ENCODE measurements at regions not wholly inside any gene's neighbourhood (a gene's known extent, or its start where the extent isn't known, plus 50 kb on each side); places are given as distances from the start of the nearest gene placed in this dataset.

GRCh38 chr3:95459706-95460105 is 1354.7 kb upstream of the EPHA6 start:
- Mint-ChIP-seq H3K36me3 (no peaks in the 10 kb centered on the region), H3K4me1 (no peaks in the 10 kb centered on the region), H3K27me3 (no peaks in the 10 kb centered on the region), H3K9me3 (peaks cover 6% of the 10 kb centered on the region), H3K27ac (no peak overlapping the region), H3K4me3 (no peak overlapping the region)
- no peak for DNase-seq
- no peak for ATAC-seq (ENCODE audit: low read depth)
- POLR2A ChIA-PET = no interaction called here

GRCh38 chr3:95460274-95460673 is 1354.1 kb upstream of the EPHA6 start:
- DNase-seq (no peak), ATAC-seq (ENCODE audit: low read depth) (no peak)
- Mint-ChIP-seq H3K4me1 (no peaks in the 10 kb centered on the region), H3K27ac (no peak overlapping the region), H3K36me3 (no peaks in the 10 kb centered on the region), H3K27me3 (no peaks in the 10 kb centered on the region), H3K4me3 (no peak overlapping the region), H3K9me3 (peaks cover 6% of the 10 kb centered on the region)
- POLR2A ChIA-PET = no interaction called here

DNA sequence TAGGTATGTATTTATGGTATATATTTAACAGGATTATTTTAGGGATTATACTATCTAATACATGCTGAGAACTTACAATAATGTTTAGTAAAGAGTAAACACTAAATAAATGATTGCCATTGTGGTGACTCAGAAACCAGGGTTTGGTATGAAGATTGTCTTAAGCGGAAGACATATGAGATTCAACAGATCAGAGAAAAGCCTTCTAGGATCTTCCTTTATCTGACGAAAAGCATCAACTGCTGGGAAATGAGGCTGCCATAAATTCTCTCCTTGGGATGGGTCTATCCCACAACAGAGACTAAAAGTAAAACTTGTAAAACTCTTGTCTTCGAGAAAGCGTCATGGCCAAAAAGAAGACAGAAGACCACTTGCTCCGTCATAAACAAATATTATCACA is 1352.2 kb upstream of the EPHA6 start:
- Mint-ChIP-seq H3K36me3 (no peaks in the 10 kb centered on the region), H3K9me3 (peaks cover 6% of the 10 kb centered on the region), H3K4me1 (no peaks in the 10 kb centered on the region), H3K27ac (no peak overlapping the region), H3K27me3 (no peaks in the 10 kb centered on the region), H3K4me3 (no peak overlapping the region)
- DNase-seq = no peak
- POLR2A ChIA-PET = no interaction called here
- ATAC-seq (ENCODE audit: low read depth) = no peak

DNA sequence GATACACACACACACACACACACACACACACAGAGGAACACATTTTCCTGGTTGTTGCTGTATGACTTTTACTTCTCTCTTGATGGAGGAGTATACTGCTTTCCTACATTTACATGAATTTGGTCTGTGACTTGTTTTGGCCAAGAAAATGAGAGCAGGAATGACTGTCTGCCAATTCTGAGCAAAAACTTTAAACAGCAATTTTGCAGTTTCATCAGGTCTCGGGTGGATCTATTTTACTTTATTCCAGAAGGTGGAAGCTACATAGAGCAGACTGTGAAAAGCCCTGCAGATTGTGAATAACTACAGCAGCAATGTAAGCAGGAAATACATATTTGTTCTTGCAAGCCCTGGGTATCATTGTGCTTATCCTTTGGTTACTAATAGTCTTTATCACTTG is 1350.0 kb upstream of the EPHA6 start:
- POLR2A ChIA-PET = no interaction called here

DNA sequence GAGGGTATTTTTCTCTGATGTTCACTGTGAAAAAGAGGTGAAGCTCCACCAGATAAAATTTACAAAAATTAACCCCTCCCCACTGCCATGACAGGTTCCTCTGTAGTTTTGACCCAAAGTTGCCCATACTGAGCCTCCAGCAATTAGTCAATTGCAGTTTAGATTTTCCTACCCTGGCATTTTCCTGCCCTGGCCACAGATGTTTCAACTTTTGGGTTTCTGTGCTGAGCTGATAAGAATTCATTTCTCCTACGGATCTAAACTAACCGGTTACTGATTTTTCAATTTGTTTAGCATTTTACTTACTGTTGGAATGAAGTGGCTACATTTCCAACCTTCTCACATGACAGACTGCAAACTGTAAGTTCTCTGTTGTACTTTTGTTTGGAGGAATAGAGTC is 1346.1 kb upstream of the EPHA6 start:
- no peaks in the 10 kb centered on the region for H3K4me1 Mint-ChIP-seq
- ATAC-seq (ENCODE audit: low read depth) = no peak
- no peak overlapping the region for H3K4me3 Mint-ChIP-seq
- no peak for DNase-seq
- H3K9me3 Mint-ChIP-seq = peaks cover 3% of the 10 kb centered on the region
- no peaks in the 10 kb centered on the region for H3K36me3 Mint-ChIP-seq
- POLR2A ChIA-PET = no interaction called here
- no peaks in the 10 kb centered on the region for H3K27me3 Mint-ChIP-seq
- no peak overlapping the region for H3K27ac Mint-ChIP-seq

More for the DNA sequence above, 1350.0 kb upstream of the EPHA6 start:
- H3K27ac Mint-ChIP-seq = no peak overlapping the region
- H3K4me3 Mint-ChIP-seq = no peak overlapping the region
- DNase-seq (no peak), ATAC-seq (ENCODE audit: low read depth) (no peak)
- no peaks in the 10 kb centered on the region for H3K4me1 Mint-ChIP-seq
- H3K36me3 Mint-ChIP-seq = no peaks in the 10 kb centered on the region
- peaks cover 6% of the 10 kb centered on the region for H3K9me3 Mint-ChIP-seq
- H3K27me3 Mint-ChIP-seq = no peaks in the 10 kb centered on the region

DNA sequence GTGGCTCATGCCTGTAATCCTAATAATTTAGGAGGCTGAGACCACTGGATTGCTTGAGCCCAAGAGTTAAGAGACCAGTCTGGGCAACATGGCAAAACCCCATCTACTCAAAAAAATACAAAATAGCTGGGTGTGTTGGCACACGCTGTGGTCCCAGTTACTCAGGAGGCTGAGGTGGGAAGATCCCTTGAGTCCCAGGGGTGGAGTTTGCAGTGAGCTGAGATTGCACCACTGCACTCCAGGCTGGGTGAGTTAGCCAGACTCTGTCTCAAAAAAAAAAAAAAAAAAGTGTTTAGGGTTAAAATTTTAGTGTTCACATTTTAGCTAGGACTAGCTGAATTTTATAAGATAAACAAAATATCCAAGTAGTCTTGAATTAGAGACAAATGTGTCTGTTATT is 1340.1 kb upstream of the EPHA6 start:
- peaks cover 2% of the 10 kb centered on the region for H3K9me3 Mint-ChIP-seq
- no peaks in the 10 kb centered on the region for H3K4me1 Mint-ChIP-seq
- ATAC-seq (ENCODE audit: low read depth) = no peak
- no peaks in the 10 kb centered on the region for H3K36me3 Mint-ChIP-seq
- no peak overlapping the region for H3K4me3 Mint-ChIP-seq
- POLR2A ChIA-PET = no interaction called here
- H3K27me3 Mint-ChIP-seq = no peaks in the 10 kb centered on the region
- DNase-seq = no peak
- no peak overlapping the region for H3K27ac Mint-ChIP-seq

DNA sequence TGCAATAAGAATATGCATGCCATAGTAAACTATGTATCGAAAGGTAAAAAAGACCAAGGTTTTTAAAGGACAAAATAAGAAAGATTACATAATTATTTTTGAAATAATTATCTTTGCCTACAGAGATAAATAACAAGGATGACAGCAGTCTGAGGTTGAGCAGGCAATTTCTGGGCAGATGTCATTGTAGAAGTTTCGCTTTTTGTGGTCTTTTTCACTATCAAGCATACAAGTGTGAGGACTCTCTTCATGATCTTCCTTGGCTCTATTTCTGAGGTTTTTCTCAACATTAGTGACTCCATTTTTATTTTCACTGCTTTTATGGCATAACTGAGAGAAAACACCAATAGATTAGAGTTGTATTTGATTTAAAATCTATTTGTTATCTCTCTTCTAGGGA is 1337.9 kb upstream of the EPHA6 start:
- ATAC-seq (ENCODE audit: low read depth) = no peak
- H3K27me3 Mint-ChIP-seq = no peaks in the 10 kb centered on the region
- H3K4me3 Mint-ChIP-seq = no peak overlapping the region
- H3K36me3 Mint-ChIP-seq = no peaks in the 10 kb centered on the region
- POLR2A ChIA-PET = no interaction called here
- no peaks in the 10 kb centered on the region for H3K4me1 Mint-ChIP-seq
- H3K9me3 Mint-ChIP-seq = no peaks in the 10 kb centered on the region
- no peak overlapping the region for H3K27ac Mint-ChIP-seq
- DNase-seq = no peak

DNA sequence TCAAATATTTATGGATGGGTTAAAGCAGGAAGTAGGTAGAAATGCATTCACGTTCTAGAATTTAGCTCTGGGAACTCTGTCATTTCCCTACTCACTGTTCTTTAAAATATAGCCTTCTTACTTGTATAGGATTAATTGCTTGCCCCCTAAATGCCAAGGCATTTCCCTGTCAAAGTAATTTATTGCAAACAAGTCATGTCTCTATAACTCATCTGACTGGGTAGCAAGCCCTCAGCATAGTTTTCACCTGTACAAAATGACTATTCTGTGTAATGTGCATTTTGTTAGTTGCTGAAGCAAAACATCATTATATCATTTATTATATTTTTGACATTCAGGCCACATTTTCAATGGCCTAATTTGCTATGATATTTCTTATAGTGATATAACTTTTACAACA is 1308.2 kb upstream of the EPHA6 start:
- Mint-ChIP-seq H3K27me3 (no peaks in the 10 kb centered on the region), H3K27ac (no peak overlapping the region), H3K9me3 (no peaks in the 10 kb centered on the region), H3K4me1 (no peaks in the 10 kb centered on the region), H3K36me3 (no peaks in the 10 kb centered on the region), H3K4me3 (no peak overlapping the region)
- POLR2A ChIA-PET = no interaction called here
- ATAC-seq (ENCODE audit: low read depth) (no peak), DNase-seq (no peak)

- POLR2A ChIA-PET = no interaction called here
- Mint-ChIP-seq H3K4me3 (no peak overlapping the region), H3K27me3 (no peaks in the 10 kb centered on the region), H3K27ac (no peak overlapping the region), H3K4me1 (no peaks in the 10 kb centered on the region), H3K36me3 (no peaks in the 10 kb centered on the region), H3K9me3 (no peaks in the 10 kb centered on the region)
- DNase-seq (no peak), ATAC-seq (ENCODE audit: low read depth) (no peak)
These were observed 1306.3 kb upstream of the EPHA6 start for GRCh38 chr3:95508124-95508523.

- no peak for ATAC-seq (ENCODE audit: low read depth)
- POLR2A ChIA-PET = no interaction called here
- Mint-ChIP-seq H3K4me3 (no peak overlapping the region), H3K4me1 (no peaks in the 10 kb centered on the region), H3K27me3 (no peaks in the 10 kb centered on the region), H3K36me3 (no peaks in the 10 kb centered on the region), H3K9me3 (no peaks in the 10 kb centered on the region), H3K27ac (no peak overlapping the region)
- DNase-seq = no peak
These were observed 1302.6 kb upstream of the EPHA6 start for GRCh38 chr3:95511828-95512227.

- DNase-seq = no peak
- no peak for ATAC-seq (ENCODE audit: low read depth)
- Mint-ChIP-seq H3K27me3 (no peaks in the 10 kb centered on the region), H3K36me3 (no peaks in the 10 kb centered on the region), H3K4me1 (no peaks in the 10 kb centered on the region), H3K9me3 (no peaks in the 10 kb centered on the region), H3K27ac (no peak overlapping the region), H3K4me3 (no peak overlapping the region)
- POLR2A ChIA-PET = no interaction called here
These were observed 1300.1 kb upstream of the EPHA6 start for GRCh38 chr3:95514260-95514659.

DNA sequence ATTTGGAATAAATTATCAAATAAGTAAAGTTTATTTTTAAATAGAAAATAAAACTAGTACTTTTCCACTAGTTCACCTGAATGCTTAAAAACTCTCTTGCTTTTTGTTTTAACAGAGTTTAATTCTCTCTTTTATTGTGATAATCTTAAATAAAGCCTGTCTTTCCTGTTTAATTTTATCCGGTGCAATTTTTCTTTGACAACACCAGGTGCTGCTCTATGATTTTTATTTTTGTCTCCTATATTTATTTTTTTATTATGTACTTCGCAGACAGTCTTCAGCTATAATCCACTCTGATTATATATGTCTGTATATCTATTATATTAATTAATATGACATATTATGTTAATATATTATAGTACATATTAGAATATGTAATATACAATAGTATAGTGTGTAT is 1293.0 kb upstream of the EPHA6 start:
- H3K27ac Mint-ChIP-seq = no peak overlapping the region

GRCh38 chr3:95522449-95522848 is 1291.9 kb upstream of the EPHA6 start:
- no peak for ATAC-seq (ENCODE audit: low read depth)

More for the DNA sequence above, 1293.0 kb upstream of the EPHA6 start:
- Mint-ChIP-seq H3K4me1 (no peaks in the 10 kb centered on the region), H3K4me3 (no peak overlapping the region), H3K27me3 (no peaks in the 10 kb centered on the region), H3K36me3 (no peaks in the 10 kb centered on the region), H3K9me3 (no peaks in the 10 kb centered on the region)
- no peak for DNase-seq
- POLR2A ChIA-PET = no interaction called here
- no peak for ATAC-seq (ENCODE audit: low read depth)

DNA sequence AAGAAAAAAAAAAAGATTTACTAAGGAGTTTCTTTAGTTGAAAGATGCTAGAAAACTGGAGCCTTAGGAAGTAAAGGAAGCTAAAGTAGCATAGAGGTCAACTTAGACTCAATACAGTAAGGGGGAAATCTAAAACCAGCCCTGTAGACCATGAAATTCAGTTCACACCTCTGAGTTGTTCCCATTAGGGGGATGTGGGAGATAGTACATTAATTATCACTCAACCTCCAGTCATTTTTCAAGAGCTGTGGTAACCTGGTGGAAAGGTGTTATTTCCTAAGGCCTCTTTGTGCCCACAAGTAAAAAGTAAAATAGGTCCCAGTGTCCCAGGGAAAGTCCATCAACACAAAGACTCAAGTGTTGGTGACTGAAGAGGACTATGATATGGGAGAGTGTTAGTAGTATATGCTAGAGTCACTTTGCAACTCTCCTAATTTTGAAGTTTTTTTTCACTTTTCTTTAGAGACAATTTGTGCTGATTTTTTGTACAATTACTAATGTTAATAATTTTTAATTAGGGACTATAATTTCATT is 1274.4 kb upstream of the EPHA6 start:
- Mint-ChIP-seq H3K27me3 (no peaks in the 10 kb centered on the region), H3K4me1 (no peaks in the 10 kb centered on the region), H3K36me3 (no peaks in the 10 kb centered on the region), H3K9me3 (peaks cover 3% of the 10 kb centered on the region), H3K27ac (no peak overlapping the region), H3K4me3 (no peak overlapping the region)
- ATAC-seq (ENCODE audit: low read depth) (no peak), DNase-seq (no peak)
- POLR2A ChIA-PET = no interaction called here

More at GRCh38 chr3:95522449-95522848, 1291.9 kb upstream of the EPHA6 start:
- H3K36me3 Mint-ChIP-seq = no peaks in the 10 kb centered on the region
- no peaks in the 10 kb centered on the region for H3K9me3 Mint-ChIP-seq
- POLR2A ChIA-PET = no interaction called here
- H3K27me3 Mint-ChIP-seq = no peaks in the 10 kb centered on the region
- no peak for DNase-seq
- no peak overlapping the region for H3K4me3 Mint-ChIP-seq
- no peak overlapping the region for H3K27ac Mint-ChIP-seq
- H3K4me1 Mint-ChIP-seq = no peaks in the 10 kb centered on the region

GRCh38 chr3:95565502-95565901 is 1248.9 kb upstream of the EPHA6 start:
- no peak for DNase-seq
- Mint-ChIP-seq H3K4me3 (no peak overlapping the region), H3K4me1 (no peaks in the 10 kb centered on the region), H3K36me3 (no peaks in the 10 kb centered on the region), H3K27ac (no peak overlapping the region), H3K27me3 (no peaks in the 10 kb centered on the region), H3K9me3 (peaks cover 5% of the 10 kb centered on the region)
- ATAC-seq (ENCODE audit: low read depth) = no peak
- POLR2A ChIA-PET = no interaction called here

Data from activated naive CD8-positive, alpha-beta T cell treated with anti-CD3 and anti-CD28 coated beads, Interleukin-2, amount 10 ng/mL, durations not matched to agents 7 days and 5 days (primary cell).